GM21737 (cell line): ENCODE measurements at regions not wholly inside any gene's neighbourhood (a gene's known extent, or its start where the extent isn't known, plus 50 kb on each side); places are given as distances from the start of the nearest gene placed in this dataset.
"Not testable (repeated sequence)": the region's sequence is repeated elsewhere in the genome, so short reads cannot be mapped to it uniquely, and the experiment has no call there.

Experiments
- ATAC-seq: cut with Tn5 transposase; IDR thresholded peaks from one replicate; pipeline ENCODE4 v1.9.1; 2021; ENCODE audit warnings: mild to moderate bottlenecking, moderate library complexity; ENCODE audit not compliant: unreplicated experiment

GRCh38 chr6:137401088-137401487 lies 93.1 kb downstream of the OLIG3 start:
- no peak for ATAC-seq

DNA sequence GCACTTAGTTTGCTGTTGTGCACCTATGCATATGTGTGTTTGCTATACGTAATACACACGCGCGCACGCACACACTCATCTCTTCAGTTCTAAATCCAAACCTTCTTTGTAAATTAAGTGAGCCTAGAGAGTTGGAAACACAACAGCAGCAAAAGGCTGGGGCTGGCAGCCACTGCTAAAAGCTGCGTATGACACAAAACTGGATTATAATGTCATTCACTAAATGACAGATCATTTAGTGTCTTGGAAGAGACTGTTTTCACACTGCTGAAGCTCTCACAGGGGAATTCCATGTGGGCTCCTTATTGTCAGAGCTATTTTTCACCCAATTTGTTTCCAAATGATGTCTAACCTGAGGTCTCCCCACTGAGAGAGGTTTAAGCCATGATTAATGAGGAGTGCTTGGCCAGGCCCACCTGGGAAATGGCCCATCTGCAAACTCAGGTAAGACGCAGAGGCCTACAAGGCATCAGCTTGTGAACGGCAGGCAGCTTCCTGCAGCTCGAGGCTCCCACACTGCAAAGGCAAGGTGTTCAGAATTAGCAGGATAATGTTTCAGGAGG lies 94.2 kb downstream of the OLIG3 start:
- no peak for ATAC-seq

DNA sequence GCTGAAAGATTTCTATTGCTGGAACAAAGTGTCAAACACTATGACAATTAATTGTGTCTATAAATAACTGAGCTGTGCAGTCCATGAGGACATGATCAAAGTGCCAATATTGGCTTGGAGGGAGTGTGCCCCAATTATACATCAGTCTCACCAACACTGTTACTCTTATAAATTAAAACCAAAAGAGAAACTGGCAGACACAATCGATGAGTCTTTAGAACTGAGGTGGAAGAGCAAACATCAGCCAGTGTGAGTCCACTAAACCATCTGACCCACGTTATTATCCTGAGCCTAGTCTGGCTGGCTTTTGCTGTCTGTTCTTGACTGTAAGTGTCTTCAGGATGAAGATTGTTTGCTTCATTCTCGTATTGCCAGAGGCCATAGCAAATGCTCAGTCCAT lies 98.9 kb downstream of the OLIG3 start:
- ATAC-seq: no peak

- no peak for ATAC-seq
Observed at GRCh38 chr6:137391061-137391814, 103.0 kb downstream of the OLIG3 start.

GRCh38 chr6:137390334-137390733 lies 103.9 kb downstream of the OLIG3 start:
- ATAC-seq: no peak

- ATAC-seq: peak; percentile 85
Observed at GRCh38 chr6:137389150-137389704, 105.0 kb downstream of the OLIG3 start.

- no peak for ATAC-seq
Observed at GRCh38 chr6:137387096-137387764, 107.0 kb downstream of the OLIG3 start.

GRCh38 chr6:137383287-137383686 lies 110.9 kb downstream of the OLIG3 start:
- ATAC-seq: not testable (repeated sequence)

GRCh38 chr6:137378090-137378369 lies 116.2 kb downstream of the OLIG3 start:
- no peak for ATAC-seq

- ATAC-seq: no peak
Observed at GRCh38 chr6:137373296-137373695, 120.9 kb downstream of the OLIG3 start.

DNA sequence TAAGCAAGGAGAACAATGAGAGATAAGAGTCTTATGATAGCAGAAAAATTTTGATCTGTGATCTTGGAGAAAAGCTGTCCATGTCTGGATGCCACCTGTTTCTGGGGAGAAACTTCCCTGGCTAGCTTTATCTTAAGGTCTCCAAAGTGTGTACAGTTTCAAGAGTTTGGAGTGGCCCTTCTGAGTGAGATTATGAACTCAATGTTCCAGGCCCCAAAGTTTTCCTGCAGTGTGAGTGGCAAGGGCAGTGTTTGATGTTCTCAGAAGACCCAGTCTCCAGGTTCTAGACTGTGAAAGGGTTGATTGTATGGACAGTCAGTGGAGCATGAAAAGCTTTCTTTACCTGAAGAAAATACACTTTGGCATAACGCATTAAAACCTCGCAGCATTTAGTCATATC lies 121.7 kb downstream of the OLIG3 start:
- no peak for ATAC-seq

DNA sequence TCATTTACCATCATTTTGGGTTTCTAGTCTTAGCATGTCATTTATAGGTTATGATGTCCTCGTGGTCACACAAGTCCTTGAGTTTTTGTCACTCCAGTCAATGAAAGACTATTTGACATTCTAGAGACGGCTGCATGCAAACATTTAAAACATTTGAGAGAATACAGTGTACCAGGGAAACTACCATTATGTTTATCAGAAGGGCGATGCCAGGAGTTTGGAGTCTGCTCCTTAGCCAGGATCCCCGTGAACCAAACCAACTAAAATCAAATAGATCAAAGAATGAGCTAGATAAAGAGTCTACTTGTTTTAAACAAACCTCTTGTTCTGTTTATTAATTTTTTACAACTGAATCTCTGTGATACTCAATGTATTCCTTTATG lies 122.6 kb downstream of the OLIG3 start:
- ATAC-seq: no peak

DNA sequence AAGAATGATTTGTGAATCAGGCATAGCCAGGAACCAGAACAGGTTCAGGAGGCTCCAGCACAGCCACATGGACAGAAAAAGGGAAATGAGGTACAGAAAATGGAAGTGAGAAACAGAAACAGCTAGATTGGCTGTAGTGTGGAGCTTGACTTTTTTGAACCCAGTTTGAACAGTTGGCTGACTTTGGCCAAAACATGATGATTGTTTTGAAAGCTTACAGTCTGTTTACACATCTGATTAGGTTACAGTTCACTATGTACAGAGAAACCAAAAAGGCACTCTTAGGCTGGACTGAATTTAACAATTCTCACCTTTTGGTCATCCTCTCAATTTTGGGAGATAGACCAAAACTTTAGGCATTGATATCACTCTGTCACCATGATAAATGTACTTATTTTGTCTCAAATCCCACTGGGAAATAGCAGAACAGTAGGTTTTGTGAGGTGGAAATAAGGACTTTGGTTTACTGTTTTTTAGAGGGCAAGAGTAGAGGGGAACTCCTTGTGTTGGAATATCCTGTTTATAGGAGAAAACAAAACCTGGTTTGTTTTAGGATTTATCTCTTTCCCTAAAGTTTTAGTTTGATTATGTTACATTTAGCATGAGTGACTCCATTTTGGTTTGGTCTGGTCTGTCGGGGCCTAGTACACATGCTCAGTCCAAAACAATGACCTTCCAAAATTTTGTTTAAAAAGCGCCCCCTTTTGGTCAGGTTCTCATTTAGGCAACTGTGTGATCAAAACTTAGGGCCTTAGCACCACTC lies 123.1 kb downstream of the OLIG3 start:
- no peak for ATAC-seq

DNA sequence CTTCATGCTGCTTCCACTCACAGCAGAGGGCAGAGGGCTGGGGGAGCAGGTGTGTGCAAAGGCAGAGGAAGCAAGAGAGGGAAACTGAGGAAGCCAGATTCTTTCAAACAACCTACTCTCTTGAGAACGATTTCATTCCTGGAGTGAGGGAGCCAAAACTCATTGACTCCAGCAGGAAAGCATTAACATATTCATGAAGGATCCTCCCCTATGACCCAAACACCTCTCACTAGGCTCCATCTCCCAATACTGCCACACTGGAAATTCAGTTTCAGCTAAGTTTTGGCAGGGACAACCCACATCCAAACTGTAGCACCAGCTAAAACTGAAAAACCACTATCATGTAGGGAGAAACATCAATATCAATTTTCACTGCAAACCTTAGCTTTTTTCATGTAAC lies 125.1 kb downstream of the OLIG3 start:
- ATAC-seq: no peak

- no peak for ATAC-seq
Observed at GRCh38 chr6:137365707-137366437, 128.3 kb downstream of the OLIG3 start.

DNA sequence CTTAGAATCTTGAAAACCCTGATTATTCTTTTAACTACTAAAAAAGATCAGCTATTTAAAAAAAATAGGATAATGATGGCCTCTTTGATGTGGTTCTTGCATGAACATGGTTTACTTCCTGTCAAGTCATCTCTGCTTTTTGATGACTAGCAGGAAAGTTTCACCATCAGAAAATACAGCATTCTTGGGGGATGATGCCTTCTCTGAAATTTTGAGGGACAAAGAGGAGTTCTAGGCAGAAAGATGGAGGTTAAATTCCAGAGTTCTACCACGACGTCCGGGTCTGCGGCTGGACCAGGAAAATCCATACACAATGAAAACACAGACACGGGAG lies 130.4 kb downstream of the OLIG3 start:
- no peak for ATAC-seq

- ATAC-seq: no peak
Observed at GRCh38 chr6:137362878-137363804, 131.1 kb downstream of the OLIG3 start.

DNA sequence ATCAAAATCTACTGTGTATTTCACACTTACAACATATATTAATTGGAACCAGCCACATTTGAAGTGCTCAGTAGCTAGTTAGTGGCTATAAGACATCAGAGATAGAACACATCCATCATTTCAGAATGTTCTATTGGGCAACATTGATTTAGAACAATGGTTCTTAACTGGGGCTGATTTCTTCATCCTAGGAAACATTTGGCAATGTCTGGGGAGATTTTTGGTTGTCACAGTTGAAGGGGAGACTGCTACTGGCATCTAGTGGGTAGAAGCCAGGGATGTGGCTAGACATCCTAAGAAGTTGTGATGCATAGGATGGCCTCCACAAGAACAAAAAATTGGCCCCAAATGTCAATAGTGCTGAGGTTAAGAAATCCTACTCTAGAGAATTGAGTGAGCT lies 132.5 kb downstream of the OLIG3 start:
- ATAC-seq: no peak

DNA sequence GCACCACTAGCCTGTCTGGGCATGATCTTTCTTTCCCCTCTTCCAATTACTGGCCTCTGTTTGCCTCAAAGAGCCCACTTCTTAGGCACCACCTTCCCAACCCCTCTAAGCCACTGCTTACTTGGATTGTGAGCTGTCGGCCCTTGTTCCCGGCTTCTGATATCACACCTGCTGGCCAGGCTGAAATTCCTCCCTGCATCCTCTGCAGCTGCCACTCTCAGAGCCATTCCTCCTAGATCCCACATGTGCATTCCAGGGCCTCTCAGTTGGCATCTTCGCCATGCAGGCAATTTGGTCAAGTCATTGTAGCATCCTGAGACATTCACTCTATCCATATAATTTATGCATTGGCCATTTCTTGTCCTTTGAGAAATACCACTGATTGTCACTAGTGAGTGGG lies 135.9 kb downstream of the OLIG3 start:
- ATAC-seq: no peak

- ATAC-seq: no peak
Observed at GRCh38 chr6:137357948-137358266, 136.3 kb downstream of the OLIG3 start.
